Astrocyte of the spinal cord (primary cell): ENCODE measurements at regions not wholly inside any gene's neighbourhood (a gene's known extent, or its start where the extent isn't known, plus 50 kb on each side); places are given as distances from the start of the nearest gene placed in this dataset.

Experiments
- DNase-seq: peaks from one replicate; pipeline ENCODE4 v3.0.0; 2011; ENCODE audit warnings: low read depth, low spot score
- H3K4me3 ChIP-seq: 2 replicates; pipeline ENCODE4 v1.5.1; 2011; ENCODE audit warnings: low read depth, mild to moderate bottlenecking, low read length, moderate library complexity
- CTCF ChIP-seq: IDR thresholded peaks from 2 replicates; pipeline ENCODE4 v1.5.1; 2012; ENCODE audit warnings: low read depth, mild to moderate bottlenecking, low read length, inconsistent platforms
- in situ Hi-C: cut with HindIII; loops from 2 replicates; pipeline ENCODE4 v1.10.0; 2017; ENCODE audit warnings: low sequenced_read_pairs

GRCh38 chr6:103554911-103555310 lies 1304.8 kb downstream of the HACE1 start:
- H3K4me3 ChIP-seq = no peak overlapping the region
- TF ChIP-seq CTCF = no peak
- DNase-seq = no peak
- in situ Hi-C loops = no loop called here

GRCh38 chr6:103538381-103538780 lies 1321.3 kb downstream of the HACE1 start:
- DNase-seq = no peak
- in situ Hi-C loops = no loop called here
- no peak for TF ChIP-seq CTCF

GRCh38 chr6:103534814-103535213 lies 1324.9 kb downstream of the HACE1 start:
- TF ChIP-seq CTCF = no peak
- no peak for DNase-seq
- in situ Hi-C loops = no loop called here
- no peak overlapping the region for H3K4me3 ChIP-seq

More at GRCh38 chr6:103538381-103538780, 1321.3 kb downstream of the HACE1 start:
- no peak overlapping the region for H3K4me3 ChIP-seq

- H3K4me3 ChIP-seq = no peak overlapping the region
- TF ChIP-seq CTCF = no peak
- in situ Hi-C loops = no loop called here
- no peak for DNase-seq
Measured at GRCh38 chr6:103534095-103534494, 1325.6 kb downstream of the HACE1 start.

GRCh38 chr6:103522045-103522444 lies 1337.7 kb downstream of the HACE1 start:
- in situ Hi-C loops = no loop called here
- no peak for TF ChIP-seq CTCF
- no peak for DNase-seq
- H3K4me3 ChIP-seq = no peak overlapping the region

GRCh38 chr6:103516336-103516735 lies 1343.4 kb downstream of the HACE1 start:
- TF ChIP-seq CTCF = no peak

GRCh38 chr6:103507052-103507451 lies 1352.7 kb downstream of the HACE1 start:
- in situ Hi-C loops = no loop called here
- DNase-seq = no peak
- no peak overlapping the region for H3K4me3 ChIP-seq
- TF ChIP-seq CTCF = no peak

More at GRCh38 chr6:103516336-103516735, 1343.4 kb downstream of the HACE1 start:
- in situ Hi-C loops = no loop called here
- DNase-seq = no peak
- no peak overlapping the region for H3K4me3 ChIP-seq
